ENCODE measurements at regions not wholly inside any gene's neighbourhood (a gene's known extent, or its start where the extent isn't known, plus 50 kb on each side); places are given as distances from the start of the nearest gene placed in this dataset.

DNA sequence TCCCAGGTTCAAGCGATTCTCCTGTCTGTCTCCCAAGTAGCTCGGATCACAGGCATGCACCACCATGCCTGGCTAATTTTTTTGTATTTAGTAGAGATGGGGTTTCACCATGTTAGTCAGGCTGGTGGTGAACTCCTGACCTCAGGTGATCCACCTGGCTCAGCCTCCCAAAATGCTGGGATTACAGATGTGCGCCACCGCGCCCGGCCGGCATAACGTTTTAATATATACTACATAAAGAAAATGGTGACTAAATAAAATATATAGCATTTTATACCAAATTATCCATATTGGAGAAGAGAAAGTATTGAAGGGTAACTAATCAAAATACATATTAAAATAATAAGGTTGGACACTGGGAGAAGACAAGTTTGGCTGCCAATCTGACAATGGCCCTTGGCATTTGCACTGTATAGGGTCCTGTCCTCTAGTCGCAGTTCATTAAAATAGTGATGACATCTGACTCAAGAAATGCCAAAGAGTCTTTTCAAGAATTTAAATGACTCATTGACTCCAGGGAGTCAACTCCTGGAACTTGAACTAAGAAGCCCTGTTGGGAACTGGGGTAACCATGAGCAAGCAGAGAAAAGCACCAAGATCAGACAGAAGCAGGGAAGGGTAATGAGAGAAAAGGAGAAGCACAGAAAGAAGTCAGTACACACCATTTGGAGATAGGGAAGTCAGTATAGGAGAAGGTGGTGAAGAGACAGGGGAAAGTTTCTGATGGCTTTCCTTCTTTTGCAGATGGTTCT lies 91.1 kb downstream of the CH25H start:
- TF ChIP-seq, protein P1, sequence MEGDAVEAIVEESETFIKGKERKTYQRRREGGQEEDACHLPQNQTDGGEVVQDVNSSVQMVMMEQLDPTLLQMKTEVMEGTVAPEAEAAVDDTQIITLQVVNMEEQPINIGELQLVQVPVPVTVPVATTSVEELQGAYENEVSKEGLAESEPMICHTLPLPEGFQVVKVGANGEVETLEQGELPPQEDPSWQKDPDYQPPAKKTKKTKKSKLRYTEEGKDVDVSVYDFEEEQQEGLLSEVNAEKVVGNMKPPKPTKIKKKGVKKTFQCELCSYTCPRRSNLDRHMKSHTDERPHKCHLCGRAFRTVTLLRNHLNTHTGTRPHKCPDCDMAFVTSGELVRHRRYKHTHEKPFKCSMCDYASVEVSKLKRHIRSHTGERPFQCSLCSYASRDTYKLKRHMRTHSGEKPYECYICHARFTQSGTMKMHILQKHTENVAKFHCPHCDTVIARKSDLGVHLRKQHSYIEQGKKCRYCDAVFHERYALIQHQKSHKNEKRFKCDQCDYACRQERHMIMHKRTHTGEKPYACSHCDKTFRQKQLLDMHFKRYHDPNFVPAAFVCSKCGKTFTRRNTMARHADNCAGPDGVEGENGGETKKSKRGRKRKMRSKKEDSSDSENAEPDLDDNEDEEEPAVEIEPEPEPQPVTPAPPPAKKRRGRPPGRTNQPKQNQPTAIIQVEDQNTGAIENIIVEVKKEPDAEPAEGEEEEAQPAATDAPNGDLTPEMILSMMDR (IDR thresholded peaks at IDR 0.05): no peak
- no peak for TF ChIP-seq POLR2A (IDR thresholded peaks at IDR 0.05)

Measured in uterus (tissue), 2 donors.